Inflammatory macrophage treated with lipopolysaccharide for 4 hours (primary cell): ENCODE measurements at regions not wholly inside any gene's neighbourhood (a gene's known extent, or its start where the extent isn't known, plus 50 kb on each side); places are given as distances from the start of the nearest gene placed in this dataset.
"Not testable (repeated sequence)": the region's sequence is repeated elsewhere in the genome, so short reads cannot be mapped to it uniquely, and the experiment has no call there.

Experiments
- DNase-seq: peaks from one replicate; pipeline ENCODE4 v3.0.0-alpha.2; 2020

DNA sequence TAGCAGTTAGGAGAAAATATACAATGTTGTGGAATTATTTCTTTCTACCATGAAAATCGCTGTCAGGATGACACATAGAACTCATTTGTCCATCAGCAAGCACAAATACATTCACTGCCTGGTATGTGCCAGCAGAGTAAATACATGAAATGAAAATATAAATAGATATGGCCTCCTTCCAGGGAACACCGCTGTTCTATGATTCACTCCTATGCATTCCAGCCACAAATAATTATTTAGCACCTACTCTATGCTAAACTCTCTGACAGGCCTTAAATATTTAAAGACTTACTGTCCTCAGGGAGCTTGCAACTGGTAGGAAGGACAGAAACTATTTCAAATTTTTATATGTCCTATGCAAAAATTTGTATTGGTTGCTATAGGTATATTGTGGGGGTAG lies 975.0 kb upstream of the NCAM2 start:
- DNase-seq = no peak

DNA sequence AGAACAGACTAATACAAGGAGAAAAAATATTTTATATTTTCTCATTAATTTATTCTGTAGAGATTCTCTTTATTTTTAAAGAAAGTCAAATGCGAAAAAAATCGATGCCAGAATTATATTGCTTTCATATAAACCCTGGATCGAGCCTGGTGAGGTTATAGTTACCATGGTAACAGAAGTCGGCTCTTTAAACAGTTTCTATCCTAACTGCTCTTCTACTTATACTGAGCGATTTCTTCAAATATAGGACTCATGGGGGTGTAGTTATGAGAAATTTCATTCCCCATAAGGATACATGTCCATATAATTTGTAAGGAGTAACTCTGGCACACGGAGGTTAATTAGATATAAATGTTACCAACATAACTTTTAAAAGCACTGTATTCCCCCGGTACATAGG lies 973.5 kb upstream of the NCAM2 start:
- no peak for DNase-seq

DNA sequence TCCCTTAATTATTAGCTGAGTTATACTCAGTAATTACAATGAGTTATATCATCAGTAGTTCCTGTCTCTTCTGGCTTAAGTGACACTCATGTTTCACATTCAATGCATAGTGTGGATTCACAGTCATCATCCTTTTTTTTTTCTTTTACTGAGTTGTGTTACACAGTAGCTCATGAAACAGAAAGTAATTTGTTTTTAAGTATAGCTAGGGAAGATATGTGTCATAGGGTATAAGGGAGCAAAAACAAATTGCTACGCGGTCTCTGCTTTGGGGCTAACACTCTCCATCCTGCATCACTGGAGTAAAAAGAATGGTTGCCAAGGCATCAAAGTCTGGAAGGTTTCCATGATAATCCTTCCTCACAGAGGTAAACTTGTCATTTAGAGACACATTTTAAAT lies 971.7 kb upstream of the NCAM2 start:
- DNase-seq = no peak

DNA sequence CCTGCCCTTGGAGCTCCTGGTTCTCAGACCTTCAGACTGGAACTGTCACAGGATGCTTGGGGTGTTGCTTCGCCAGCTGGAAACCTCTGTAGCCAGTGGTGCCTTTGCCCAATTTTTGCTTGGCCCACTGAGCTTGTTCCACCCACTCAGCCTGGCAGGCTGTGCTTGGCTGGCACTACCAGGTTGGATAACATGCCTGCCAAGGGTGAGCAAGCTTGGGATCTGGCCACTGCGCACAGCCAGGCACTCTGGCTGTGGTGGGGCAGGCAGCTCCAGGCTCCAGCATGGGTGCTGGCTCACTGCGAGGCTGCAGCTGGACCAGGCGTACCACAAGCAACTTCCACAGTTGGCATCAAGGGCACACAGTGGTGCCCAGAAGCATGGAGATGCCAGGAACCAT lies 967.8 kb upstream of the NCAM2 start:
- no peak for DNase-seq

DNA sequence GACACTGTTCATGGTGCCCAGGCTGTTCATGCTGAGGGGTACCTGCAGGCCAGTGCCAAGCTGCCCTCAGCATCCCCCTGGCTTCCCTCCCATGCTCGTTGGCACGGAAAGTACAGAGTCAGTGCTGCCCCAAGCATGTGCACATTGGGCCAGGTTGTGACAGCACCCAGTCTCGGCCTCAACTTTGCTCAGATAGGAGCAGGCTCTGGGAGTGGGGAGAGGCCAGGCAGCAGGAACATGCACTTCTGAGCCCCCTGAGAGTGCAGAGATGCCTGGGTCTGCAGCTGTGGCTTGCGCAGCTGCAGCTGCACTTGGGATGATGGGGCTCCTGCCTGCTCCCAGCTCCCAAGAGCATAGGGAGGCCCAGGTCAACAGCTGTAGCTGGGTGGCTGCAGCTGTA lies 966.4 kb upstream of the NCAM2 start:
- no peak for DNase-seq

DNA sequence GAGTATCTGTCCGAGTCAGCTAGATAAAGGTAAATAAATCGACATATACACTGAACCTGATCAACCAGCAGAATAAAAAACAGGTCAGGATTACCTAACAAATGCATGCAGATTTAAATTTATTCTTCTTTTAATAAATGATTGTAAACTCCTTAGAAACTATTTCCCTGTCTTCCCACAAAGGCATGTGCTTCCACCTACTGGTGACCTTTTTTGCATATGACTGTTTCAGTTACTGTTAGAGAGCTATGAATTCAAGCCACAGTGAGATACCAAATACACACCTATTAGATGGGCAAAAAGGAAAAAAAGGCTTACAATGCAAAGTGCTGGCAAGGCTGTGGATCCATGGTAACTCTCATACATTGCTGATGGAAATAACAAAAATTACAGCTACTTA lies 957.4 kb upstream of the NCAM2 start:
- DNase-seq = no peak

DNA sequence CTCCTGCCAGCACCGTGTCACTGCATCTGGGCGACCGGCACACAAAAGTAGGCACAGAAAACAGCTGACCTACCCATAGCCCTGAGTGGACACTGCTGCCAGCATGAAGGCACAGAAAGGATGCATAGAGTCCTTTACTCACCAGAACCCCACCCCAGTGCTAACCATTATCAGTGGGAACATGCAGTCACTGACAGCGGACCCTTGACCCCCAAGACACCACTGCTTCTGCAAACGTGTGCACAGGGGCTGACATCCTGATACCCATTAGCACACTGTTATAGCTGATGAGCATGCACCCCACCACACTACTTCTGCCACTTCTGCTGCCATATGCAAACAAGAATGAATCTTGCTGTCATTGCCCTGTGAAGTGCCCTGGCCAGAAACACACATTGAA lies 953.0 kb upstream of the NCAM2 start:
- DNase-seq = no peak

DNA sequence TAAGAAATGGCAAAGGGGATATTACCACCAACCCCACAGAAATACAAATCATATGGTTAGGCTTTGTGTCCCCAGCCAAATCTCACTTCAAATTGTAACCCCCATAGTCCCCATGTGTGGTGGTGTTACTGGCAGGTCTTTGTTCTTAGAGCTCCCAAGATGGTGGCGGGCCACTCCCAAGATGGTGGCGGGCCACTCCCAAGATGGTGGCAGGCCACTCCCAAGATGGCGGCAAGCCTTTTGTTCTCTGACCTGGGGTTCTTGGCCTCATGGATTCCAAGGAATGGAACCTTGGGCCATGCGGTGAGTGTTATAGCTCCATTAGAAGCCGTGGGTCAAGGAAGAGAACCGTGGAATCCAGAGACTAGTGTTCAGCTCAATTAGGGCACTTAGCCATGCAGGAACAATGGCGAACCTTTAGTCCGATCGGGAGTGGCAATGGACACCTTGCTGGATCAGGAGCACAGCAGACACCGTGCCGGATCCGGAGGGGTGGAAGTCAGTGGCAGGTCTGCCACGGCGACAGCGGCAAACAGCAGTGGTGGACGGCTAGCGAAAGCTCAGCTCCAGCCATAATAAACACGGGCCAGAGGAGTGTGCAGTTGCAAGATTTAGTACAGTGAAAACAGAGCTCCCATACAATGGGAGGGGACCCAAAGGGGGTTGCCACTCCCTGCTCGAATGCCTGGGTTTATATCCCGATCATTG lies 949.9 kb upstream of the NCAM2 start:
- not testable (repeated sequence) for DNase-seq

DNA sequence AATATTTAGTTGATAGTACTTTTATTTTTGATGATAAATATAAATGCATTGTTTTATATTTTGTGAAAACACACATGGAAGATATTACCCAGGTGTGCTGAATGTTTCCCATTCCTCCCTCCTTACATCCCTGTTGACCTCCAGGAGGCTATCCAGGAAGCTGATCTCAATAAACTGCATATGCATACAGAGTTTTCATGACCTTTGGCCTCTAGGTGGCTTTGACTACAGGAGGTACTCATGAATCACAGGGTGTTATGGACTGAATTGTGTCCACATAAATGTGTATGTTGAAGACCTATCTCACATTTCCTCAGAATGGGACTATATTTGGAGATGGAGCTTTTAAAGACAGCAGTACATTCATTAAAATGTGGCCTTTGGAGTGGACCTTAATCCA lies 914.9 kb upstream of the NCAM2 start:
- no peak for DNase-seq

DNA sequence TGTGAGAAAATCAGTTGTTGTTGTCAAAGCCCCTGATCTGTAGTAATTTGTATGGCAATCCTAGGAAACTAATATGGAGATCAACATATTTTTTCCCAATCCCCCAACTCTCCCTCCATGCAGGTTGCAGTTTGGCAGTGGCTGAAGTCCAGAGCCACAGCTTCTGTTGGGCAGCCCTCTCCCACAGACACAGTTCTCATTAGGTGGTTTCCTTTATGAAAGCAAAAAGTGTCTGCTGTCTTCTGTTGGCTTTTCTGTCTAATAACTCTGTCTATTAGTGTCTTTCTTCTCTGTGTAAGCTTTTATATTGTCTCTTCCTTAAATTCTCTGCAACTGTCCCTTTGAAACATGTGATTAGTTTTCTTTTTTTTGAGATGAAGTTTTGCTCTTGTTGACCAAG lies 914.3 kb upstream of the NCAM2 start:
- DNase-seq = no peak

DNA sequence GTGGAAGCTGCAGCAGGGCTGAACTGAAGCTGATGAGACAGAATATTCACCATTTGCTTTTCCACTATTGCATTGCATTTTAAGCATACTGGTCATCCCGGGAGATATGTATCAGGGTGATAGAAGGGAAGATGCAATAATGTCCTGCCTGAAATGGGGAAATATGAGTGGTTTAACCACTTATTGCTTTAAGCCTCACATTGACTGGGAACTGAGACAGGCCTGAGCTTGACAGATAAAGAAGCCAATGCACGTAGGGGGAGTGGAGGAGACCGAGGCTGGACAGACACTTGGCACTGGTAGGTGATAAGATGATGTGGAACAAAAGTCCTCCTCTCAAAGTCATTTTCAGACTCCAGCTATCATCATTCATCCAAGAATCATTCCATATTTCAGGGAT lies 911.7 kb upstream of the NCAM2 start:
- no peak for DNase-seq

DNA sequence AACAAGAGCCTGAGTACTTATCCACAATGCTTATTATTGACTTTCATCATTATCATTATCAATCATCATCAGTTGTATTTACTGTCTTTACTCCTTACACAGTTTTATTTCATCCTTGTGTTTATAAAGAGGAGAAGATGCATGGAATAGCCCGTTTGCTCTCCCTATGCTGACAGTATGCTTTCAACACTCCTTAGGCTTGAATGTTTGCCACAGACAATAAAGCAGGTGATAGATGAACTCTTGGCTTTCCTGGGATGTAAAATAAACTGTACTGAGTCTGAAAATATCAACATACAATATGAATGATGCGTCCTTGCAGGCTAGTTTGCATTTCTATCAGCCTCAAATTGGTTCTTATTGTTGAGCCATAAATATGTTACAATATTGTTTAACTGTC lies 891.8 kb upstream of the NCAM2 start:
- DNase-seq = no peak

DNA sequence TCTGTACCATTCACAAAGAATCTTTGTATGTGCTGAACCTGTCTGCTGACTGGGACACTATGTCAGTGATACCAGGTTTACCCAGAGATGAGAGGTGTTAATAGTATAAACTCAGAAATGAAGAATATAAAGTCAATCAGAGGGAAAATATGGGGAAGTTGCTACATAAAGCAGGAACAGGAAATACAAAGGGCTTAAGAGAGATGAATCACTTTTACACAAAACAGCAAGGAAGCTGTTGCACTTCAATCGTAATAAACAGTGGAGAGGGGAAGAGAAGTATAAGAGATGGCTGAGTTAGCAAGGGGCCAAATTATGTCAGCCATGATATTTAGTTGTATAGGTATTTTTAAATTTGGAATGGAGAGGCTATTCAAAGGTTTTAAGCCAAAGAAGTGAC lies 890.2 kb upstream of the NCAM2 start:
- DNase-seq = peak; percentile 11

DNA sequence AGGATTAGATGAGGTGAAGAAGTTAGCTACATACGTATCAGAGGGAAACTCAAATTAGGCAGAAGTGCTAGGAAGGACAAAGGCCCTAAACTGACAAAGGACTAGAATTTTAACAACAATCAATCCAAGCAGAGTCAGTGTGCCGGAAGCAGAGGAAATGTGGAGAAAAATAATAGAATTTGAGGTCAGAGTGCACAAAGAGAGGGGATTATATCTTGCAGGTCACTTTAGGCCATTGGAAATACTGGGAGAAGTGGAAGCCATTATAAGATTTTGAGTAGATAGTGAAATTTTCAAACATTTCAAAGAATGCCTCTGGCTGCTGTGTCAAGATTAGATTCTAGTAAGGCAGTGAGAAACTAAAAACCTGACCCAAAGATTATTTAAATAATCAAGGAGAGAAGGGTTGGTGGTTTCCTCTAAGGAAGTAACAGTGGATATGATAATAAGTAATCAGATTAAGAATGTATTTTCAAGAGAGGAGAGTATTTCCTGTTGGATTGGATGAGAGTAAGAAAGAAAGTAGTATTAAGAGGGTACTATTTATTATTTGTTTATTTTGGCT lies 889.2 kb upstream of the NCAM2 start:
- DNase-seq = no peak

DNA sequence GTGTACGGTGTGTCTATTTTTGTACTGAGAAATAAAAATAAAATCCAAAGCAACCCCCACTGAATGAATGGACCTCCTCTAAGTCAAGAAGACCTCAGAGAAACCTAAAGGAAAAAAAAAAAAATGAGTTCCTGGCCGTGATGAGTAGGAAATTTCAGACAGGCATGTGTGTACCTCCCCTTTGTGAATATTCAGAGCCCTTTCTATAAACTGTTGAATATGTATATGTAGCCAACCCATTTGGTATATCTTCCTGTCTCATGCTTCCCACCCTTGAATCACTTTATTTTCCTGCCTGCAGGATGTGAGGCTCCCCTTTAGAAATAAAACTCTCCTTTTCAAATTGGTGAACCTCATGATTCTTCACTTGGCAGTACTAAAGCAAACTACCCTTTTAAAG lies 887.8 kb upstream of the NCAM2 start:
- DNase-seq = no peak

DNA sequence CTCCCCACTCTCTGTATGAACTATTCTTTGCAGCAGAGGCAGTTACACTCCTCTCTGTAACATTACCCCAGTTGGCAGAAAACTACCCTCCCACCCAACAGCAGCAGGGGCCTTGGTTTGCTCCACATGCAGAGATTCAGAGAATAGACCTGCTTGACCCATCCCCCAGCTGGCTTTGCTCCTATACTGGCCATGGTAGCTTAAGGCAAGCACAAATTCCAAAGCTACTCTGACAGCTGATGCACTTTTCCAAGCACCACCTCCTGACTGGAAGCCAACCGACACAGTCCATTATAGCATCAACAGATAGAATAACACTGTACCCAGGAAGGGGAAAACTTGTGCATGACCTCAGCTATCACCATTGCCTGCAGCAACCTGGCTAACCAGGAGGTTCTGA lies 846.5 kb upstream of the NCAM2 start:
- DNase-seq = no peak

DNA sequence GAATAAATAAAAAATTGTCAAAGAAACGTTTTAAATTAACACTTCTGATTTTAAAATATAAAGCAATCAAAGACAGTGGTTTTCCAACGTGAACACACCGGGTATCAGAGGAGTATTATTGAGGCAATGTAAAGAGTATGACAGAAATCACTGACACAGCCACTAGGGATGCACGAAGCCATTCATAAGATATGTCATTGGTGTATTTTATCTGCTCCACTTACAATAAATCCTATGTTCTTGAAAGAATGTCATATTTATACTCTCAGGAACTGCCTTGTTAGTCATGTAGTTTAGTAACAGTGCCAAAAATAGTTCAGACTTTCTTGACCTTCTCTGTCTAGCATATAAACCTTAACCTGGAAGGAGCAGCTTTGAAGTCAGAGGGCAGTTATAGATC lies 835.0 kb upstream of the NCAM2 start:
- no peak for DNase-seq

DNA sequence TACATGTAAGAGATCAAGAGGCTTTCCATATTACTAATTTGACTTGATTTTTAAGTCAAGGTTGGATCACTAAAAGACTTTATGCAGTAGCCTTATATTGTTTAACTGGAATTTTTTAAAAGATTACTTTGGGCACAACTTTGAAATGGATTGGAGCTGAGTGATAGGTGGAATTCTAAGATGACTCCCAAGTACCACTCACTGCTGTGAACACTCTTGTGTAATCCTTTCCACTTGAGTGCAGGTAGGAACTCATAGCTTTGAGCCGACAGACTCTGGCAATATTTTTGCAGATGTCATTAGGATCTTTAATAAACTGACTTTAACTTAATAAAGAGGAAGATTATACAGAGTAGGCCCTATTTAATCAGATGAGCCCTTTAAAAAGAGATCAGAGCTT lies 831.1 kb upstream of the NCAM2 start:
- DNase-seq = no peak

DNA sequence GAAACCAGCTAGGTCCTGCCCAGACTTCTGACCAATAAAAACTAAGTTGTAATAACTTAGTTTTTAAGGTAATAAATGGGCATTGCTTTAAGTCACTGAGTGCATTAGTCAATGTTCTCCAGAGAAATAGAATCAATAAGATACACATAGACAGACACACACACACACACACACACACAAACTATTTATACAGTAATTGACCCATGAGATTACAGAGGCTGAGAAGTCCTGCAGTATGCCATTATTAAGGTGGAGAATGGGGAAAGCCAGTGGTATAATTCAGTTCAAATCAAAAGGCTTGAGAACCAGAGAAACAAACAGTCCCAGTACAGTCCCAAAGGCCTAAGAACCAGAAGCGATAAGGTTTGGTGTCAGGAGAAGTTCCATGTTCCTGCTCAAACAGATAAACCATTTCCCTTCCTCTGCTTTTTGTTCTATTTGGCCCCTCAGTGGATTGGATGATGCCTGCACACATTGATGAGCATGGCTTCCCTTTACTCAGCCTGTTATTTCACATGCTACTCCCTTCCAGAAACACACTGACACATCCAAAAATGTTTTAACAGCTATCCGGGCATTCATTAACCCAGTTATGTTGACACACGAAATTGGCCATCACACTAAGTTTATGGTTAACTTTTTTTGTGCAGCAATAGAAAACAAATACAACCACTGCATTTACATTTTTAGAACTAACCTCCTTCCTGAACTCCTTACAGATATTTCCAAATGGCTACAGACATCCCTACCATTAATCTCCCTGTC lies 828.2 kb upstream of the NCAM2 start:
- DNase-seq = no peak

DNA sequence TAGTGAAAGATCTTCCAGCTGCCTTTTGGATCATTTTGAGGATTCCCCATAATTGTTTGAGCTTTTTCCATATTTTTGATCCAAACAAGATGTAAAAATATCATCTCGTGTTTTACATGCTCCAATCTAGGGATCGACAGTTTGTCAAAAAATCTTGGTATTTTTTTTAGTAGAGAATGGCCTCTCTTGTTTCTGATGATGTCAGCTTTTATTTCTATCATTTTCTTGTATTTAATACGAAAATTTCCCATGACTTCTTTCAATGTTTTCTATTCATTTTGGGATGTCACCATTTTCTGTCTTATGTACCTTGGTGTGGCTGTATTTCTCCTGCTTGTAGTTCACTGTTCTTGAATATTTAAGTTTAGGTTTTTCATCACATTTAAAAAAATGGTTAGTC lies 812.0 kb upstream of the NCAM2 start:
- DNase-seq = no peak

DNA sequence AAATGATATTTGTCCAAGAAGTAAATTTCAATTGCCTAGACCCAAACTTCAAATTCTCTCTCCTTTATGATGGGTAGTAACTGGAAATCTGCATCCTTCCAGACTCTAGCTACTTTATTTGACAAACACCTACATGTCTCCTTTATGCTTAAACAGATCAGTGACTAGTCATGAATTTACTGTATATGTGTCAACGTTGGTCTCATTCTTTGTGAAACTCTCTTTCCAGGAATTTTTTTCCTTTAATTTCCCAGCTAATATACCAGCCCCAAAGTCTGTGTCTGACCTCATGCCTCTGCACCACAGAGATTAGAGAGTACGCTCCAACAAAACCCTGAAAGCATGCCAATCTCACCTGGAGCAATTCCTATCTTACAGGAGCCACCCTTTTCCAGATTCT lies 811.2 kb upstream of the NCAM2 start:
- DNase-seq = no peak

DNA sequence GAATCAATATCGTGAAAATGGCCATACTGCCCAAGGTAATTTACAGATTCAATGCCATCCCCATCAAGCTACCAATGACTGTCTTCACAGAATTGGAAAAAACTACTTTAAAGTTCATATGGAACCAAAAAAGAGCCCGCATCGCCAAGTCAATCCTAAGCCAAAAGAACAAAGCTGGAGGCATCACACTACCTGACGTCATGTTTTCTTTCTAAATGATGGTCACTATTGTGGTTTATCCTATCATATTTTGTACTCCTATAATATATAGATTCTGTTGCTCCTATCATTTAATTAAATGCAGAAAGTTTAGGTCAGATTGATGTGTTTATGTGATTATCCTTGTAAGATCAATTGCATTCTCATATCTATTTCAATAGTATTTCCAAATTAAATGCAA lies 796.9 kb upstream of the NCAM2 start:
- not testable (repeated sequence) for DNase-seq

DNA sequence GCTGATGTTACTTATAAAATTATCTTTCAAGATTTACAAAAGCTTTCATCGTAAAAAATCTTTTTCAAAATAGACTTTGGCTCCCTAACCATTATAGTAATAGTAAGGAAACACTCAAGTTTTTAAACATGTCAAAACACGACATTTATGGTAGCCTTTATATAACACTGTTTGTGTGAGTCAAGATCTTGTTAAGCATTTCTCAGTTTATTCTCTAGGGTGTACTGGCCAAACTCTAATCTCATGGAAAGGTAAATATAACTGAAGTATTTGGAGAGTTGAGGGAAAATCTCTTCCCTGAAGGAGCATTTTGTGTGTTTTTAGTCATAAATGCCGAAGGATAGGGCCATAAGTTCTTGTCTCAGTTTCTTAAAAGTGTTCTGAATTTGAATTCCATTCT lies 790.9 kb upstream of the NCAM2 start:
- no peak for DNase-seq

DNA sequence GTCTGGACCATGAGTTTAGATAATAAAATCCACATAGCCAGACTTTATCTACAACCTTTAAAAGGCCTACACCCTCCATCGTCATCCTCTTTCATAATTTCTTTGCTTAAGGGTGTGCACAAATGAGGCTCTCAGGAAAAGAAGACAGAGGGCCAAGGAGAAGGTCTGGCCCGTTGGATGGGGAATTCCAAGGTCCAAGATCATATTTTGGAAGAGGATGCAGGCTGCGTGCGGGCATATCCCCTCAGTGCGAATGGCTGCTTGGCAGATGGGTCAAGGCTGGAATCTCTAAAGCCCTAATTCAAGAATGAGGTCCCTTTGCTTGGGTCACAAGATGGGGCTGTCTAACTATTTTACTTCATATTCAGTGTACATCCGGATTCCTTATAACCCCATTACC lies 782.2 kb upstream of the NCAM2 start:
- DNase-seq = no peak

DNA sequence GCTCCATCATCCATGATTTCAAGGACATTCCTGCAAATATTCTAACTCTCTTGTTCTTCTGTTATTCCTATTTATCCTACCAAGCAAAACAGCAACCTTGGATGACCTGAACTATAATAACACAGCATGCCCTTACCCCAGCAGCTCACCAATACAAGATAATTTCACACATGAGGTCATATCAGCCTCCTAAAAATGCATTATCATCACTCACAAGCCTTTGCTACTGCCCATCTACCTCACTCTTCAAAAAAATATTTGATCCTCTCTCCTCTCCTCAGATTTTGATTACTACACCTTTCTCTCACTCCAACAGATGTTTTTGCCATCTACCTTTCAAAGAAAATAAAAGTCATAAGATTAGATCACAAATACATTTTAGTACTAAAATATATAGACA lies 777.6 kb upstream of the NCAM2 start:
- DNase-seq = no peak
